Gastrocnemius medialis (tissue), 4 donors: ENCODE measurements at regions not wholly inside any gene's neighbourhood (a gene's known extent, or its start where the extent isn't known, plus 50 kb on each side); places are given as distances from the start of the nearest gene placed in this dataset.
"Not testable (repeated sequence)": the region's sequence is repeated elsewhere in the genome, so short reads cannot be mapped to it uniquely, and the experiment has no call there.

Source experiments
- ATAC-seq, 2 donors: fragments of 150-250 bp; one replicate each; pipeline ENCODE4 v1.9.1; 2016
- DNase-seq, 2 donors: peaks; one replicate each; pipeline ENCODE4 v3.0.0-alpha.2; 2019
- H3K27ac ChIP-seq, 4 donors: fragments of 200-600 bp; sonication (generic); 1 replicate in 1 of 4; 2 replicates in 3 of 4; pipeline ENCODE4 v1.5.1; 2016 to 2018; ENCODE audit warnings: mild to moderate bottlenecking in 2 of 4, moderate library complexity in 1 of 4
- H3K27me3 ChIP-seq, 3 donors: fragments of 200-600 bp; sonication (generic) in 2 of 3; 1 replicate in 1 of 3; 2 replicates in 2 of 3; pipeline versions ENCODE4 v1.5.1 to v1.6.0; 2016 to 2019; ENCODE audit warnings: mild to moderate bottlenecking in 1 of 3, moderate library complexity in 1 of 3
- H3K36me3 ChIP-seq, 2 donors: fragments of 200-600 bp; sonication (generic) in 1 of 2; one replicate each; pipeline ENCODE4 v1.5.1; 2017 to 2018
- H3K4me1 ChIP-seq, 2 donors: fragments of 200-600 bp; sonication (generic) in 1 of 2; one replicate each; pipeline ENCODE4 v1.5.1; 2016 to 2017; ENCODE audit warnings: mild to moderate bottlenecking in 2 of 2
- H3K4me3 ChIP-seq, 4 donors: fragments of 200-600 bp; sonication (generic) in 3 of 4; 1 replicate in 1 of 4; 2 replicates in 3 of 4; pipeline ENCODE4 v1.5.1; 2016 to 2019; ENCODE audit warnings: mild to moderate bottlenecking in 2 of 4
- H3K9me3 ChIP-seq, 3 donors: fragments of 200-600 bp; sonication (generic) in 2 of 3; 1 replicate in 1 of 3; 2 replicates in 2 of 3; pipeline ENCODE4 v1.5.1; 2016 to 2019
- CTCF ChIP-seq, 5 experiments: fragments of 450-650 bp in 3 of 5; fragments of 200-600 bp in 2 of 5; sonication (generic) in 2 of 5; IDR thresholded peaks in 4 of 5; conservative IDR thresholded peaks in 1 of 5; 1 replicate in 4 of 5; 2 replicates in 1 of 5; pipeline ENCODE4 v1.5.1; 2016 to 2019; ENCODE audit warnings: antibody characterized with exemption in 5 of 5, mild to moderate bottlenecking in 3 of 5, moderate library complexity in 3 of 5
- POLR2A ChIP-seq, 2 donors: fragments of 450-650 bp; IDR thresholded peaks; one replicate each; pipeline ENCODE4 v1.6.1; 2017; ENCODE audit warnings: antibody characterized with exemption in 2 of 2, mild to moderate bottlenecking in 2 of 2, moderate library complexity in 2 of 2
- in situ Hi-C, 4 donors: fragments of 200-750 bp; cut with MboI; loops; one replicate each; pipeline versions ENCODE4 v1.15.0 to v1.8.0; 2017; ENCODE audit warnings: low sequenced_read_pairs in 4 of 4
- intact Hi-C: fragments of 100-400 bp; cut with DNase I; formaldehyde crosslinking; loops from one replicate; pipeline ENCODE4 v1.15.1; 2023; ENCODE audit warnings: low total_unique reads

DNA sequence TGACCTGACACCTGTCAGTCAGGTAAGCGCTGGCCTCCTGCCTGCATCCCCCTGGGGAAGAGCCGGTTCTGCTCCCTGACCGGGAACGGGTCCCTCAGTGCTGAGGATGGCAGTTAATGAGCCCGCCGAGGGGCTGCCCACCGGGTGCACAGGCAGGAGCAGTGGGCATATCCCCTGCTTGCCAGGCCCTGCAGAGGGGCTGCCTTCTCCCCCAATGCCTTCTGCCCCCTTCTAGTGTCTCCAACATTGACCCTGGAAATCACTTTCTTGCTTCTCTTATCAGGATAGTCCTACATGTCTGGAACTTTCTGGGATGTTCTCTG is 388.5 kb downstream of the SEC14L1 start:
- Histone ChIP-seq H3K36me3 (no peaks in the 10 kb centered on the region), H3K27ac (no peak overlapping the region), H3K27me3 (peaks cover 15 to 24% (median 24%) of the 10 kb centered on the region in 3 donors), H3K9me3 (no peaks in the 10 kb centered on the region), H3K4me1 (peaks cover 0 to 6% of the 10 kb centered on the region in 2 donors), H3K4me3 (no peak overlapping the region)
- in situ Hi-C loops: no loop called here
- intact Hi-C loops: no loop called here
- DNase-seq: no peak
- no peak for ATAC-seq
- TF ChIP-seq CTCF (IDR thresholded peaks at IDR 0.05 in 4 of 5, conservative IDR thresholded peaks at IDR 0.05 in 1 of 5) (no peak), POLR2A (IDR thresholded peaks at IDR 0.05) (no peak)

- Histone ChIP-seq H3K9me3 (no peaks in the 10 kb centered on the region), H3K27me3 (peaks cover 15 to 24% (median 24%) of the 10 kb centered on the region in 3 donors), H3K4me1 (peaks cover 0 to 6% of the 10 kb centered on the region in 2 donors), H3K27ac (no peak overlapping the region), H3K36me3 (no peaks in the 10 kb centered on the region), H3K4me3 (no peak overlapping the region)
- intact Hi-C loops: no loop called here
- TF ChIP-seq CTCF (IDR thresholded peaks at IDR 0.05 in 4 of 5, conservative IDR thresholded peaks at IDR 0.05 in 1 of 5) (no peak), POLR2A (IDR thresholded peaks at IDR 0.05) (no peak)
- DNase-seq (no peak), ATAC-seq (no peak)
- in situ Hi-C loops: no loop called here
Observed at GRCh38 chr17:77530591-77530990, 389.8 kb downstream of the SEC14L1 start.

DNA sequence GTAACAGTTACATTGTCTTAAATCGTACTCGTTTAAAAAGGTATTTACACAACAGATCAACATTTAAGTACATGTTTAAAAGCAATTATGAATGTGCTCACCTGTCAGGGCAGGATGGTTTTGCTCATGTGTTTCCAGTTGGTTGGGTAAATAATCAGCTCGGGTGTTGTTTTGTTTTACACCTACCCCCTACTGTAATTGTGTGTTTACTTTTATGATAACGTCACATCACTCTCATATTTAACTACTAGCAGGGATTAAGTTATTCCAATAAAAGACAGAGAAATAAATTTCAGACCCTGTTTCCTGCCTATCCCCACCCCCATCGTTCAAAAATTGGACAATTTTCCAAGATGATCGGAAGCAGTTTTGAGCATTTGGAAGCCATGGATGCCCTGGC is 390.2 kb downstream of the SEC14L1 start:
- intact Hi-C loops: no loop called here
- ATAC-seq: no peak
- no peak for TF ChIP-seq POLR2A (IDR thresholded peaks at IDR 0.05)
- no peak for TF ChIP-seq CTCF (IDR thresholded peaks at IDR 0.05 in 4 of 5, conservative IDR thresholded peaks at IDR 0.05 in 1 of 5)
- DNase-seq: no peak
- no peaks in the 10 kb centered on the region for H3K36me3 ChIP-seq
- H3K27ac ChIP-seq: no peak overlapping the region
- in situ Hi-C loops: no loop called here
- peaks cover 0 to 6% of the 10 kb centered on the region in 2 donors for H3K4me1 ChIP-seq
- no peak overlapping the region for H3K4me3 ChIP-seq
- H3K9me3 ChIP-seq: no peaks in the 10 kb centered on the region
- peaks cover 15 to 24% (median 24%) of the 10 kb centered on the region in 3 donors for H3K27me3 ChIP-seq

GRCh38 chr17:77531641-77532040 is 390.9 kb downstream of the SEC14L1 start:
- no peaks in the 10 kb centered on the region for H3K36me3 ChIP-seq
- H3K4me1 ChIP-seq: peaks cover 0 to 6% of the 10 kb centered on the region in 2 donors
- DNase-seq (no peak), ATAC-seq (no peak)
- in situ Hi-C loops: no loop called here
- peaks cover 15 to 24% (median 21%) of the 10 kb centered on the region in 3 donors for H3K27me3 ChIP-seq
- H3K4me3 ChIP-seq: no peak overlapping the region
- no peaks in the 10 kb centered on the region for H3K9me3 ChIP-seq
- intact Hi-C loops: no loop called here
- TF ChIP-seq CTCF (IDR thresholded peaks at IDR 0.05 in 4 of 5, conservative IDR thresholded peaks at IDR 0.05 in 1 of 5): no peak
- TF ChIP-seq POLR2A (IDR thresholded peaks at IDR 0.05): no peak
- no peak overlapping the region for H3K27ac ChIP-seq

- H3K27ac ChIP-seq, in situ Hi-C loops, H3K4me1 ChIP-seq, H3K36me3 ChIP-seq, ATAC-seq, DNase-seq, H3K9me3 ChIP-seq, intact Hi-C loops, H3K4me3 ChIP-seq: not testable (repeated sequence)
- peaks cover 8 to 12% (median 11%) of the 10 kb centered on the region in 3 donors for H3K27me3 ChIP-seq
Observed at GRCh38 chr17:77533697-77534096, 392.9 kb downstream of the SEC14L1 start.
